Liver (tissue), 8 donors: ENCODE measurements at regions not wholly inside any gene's neighbourhood (a gene's known extent, or its start where the extent isn't known, plus 50 kb on each side); places are given as distances from the start of the nearest gene placed in this dataset.

ENCODE experiments used
- DNase-seq: peaks from one replicate; pipeline ENCODE4 v3.0.0-alpha.2; 2017; ENCODE audit warnings: low spot score
- H3K27ac ChIP-seq, 2 donors: one replicate each; pipeline ENCODE4 v1.7.0; 2013; ENCODE audit warnings: inconsistent platforms in 2 of 2, low read length in 2 of 2, control low read depth in 1 of 2, low read depth in 1 of 2, mild to moderate bottlenecking in 1 of 2
- H3K27me3 ChIP-seq, 4 donors: one replicate each; pipeline versions ENCODE4 v1.6.1 to v1.7.0; 2013; ENCODE audit warnings: low read length in 3 of 4, inconsistent platforms in 1 of 4, mild to moderate bottlenecking in 1 of 4, moderate library complexity in 1 of 4; ENCODE audit not compliant: control insufficient read depth in 4 of 4, insufficient read depth in 4 of 4
- H3K36me3 ChIP-seq, 4 donors: one replicate each; pipeline versions ENCODE4 v1.6.1 to v1.7.0; 2013; ENCODE audit warnings: low read length in 3 of 4, mild to moderate bottlenecking in 3 of 4, low read depth in 1 of 4, moderate library complexity in 1 of 4; ENCODE audit not compliant: control insufficient read depth in 4 of 4, insufficient read depth in 3 of 4
- H3K4me1 ChIP-seq, 4 donors: one replicate each; pipeline versions ENCODE4 v1.6.1 to v1.7.0; 2013; ENCODE audit warnings: low read length in 3 of 4, mild to moderate bottlenecking in 3 of 4, moderate library complexity in 1 of 4; ENCODE audit not compliant: control insufficient read depth in 4 of 4, insufficient read depth in 4 of 4
- H3K4me3 ChIP-seq, 3 donors: one replicate each; pipeline versions ENCODE4 v1.6.1 to v1.7.0; 2013; ENCODE audit warnings: low read length in 3 of 3, control low read depth in 1 of 3, low read depth in 1 of 3, mild to moderate bottlenecking in 1 of 3
- H3K9ac ChIP-seq, 2 donors: one replicate each; pipeline ENCODE4 v1.7.0; 2013; ENCODE audit warnings: low read length in 2 of 2, mild to moderate bottlenecking in 2 of 2, moderate library complexity in 2 of 2, control low read depth in 1 of 2, low read depth in 1 of 2
- H3K9me3 ChIP-seq, 4 donors: one replicate each; pipeline versions ENCODE4 v1.6.1 to v1.7.0; 2013; ENCODE audit warnings: low read length in 3 of 4; ENCODE audit not compliant: control insufficient read depth in 4 of 4
- ATF3 ChIP-seq: IDR thresholded peaks from 2 replicates; pipeline ENCODE4 v1.6.1; 2016; ENCODE audit warnings: antibody characterized with exemption
- EGR1 ChIP-seq, 2 donors: IDR thresholded peaks; 2 replicates each; pipeline ENCODE4 v1.6.1; 2016 to 2018; ENCODE audit warnings: antibody characterized with exemption in 2 of 2, low read depth in 2 of 2
- FOXA1 ChIP-seq: IDR thresholded peaks from 2 replicates; pipeline ENCODE4 v1.6.1; 2016; ENCODE audit warnings: antibody characterized with exemption
- FOXA2 ChIP-seq: IDR thresholded peaks from 2 replicates; pipeline ENCODE4 v1.6.1; 2016; ENCODE audit warnings: antibody characterized with exemption
- GABPA ChIP-seq, 2 donors: IDR thresholded peaks in 1 of 2; conservative IDR thresholded peaks in 1 of 2; 2 replicates each; pipeline ENCODE4 v1.6.1; 2016; ENCODE audit warnings: antibody characterized with exemption in 2 of 2, mild to moderate bottlenecking in 1 of 2, moderate library complexity in 1 of 2
- HNF4A ChIP-seq, 2 donors: conservative IDR thresholded peaks; 2 replicates each; pipeline ENCODE4 v1.6.1; 2016; ENCODE audit warnings: antibody characterized with exemption in 2 of 2, mild to moderate bottlenecking in 2 of 2
- HNF4G ChIP-seq: IDR thresholded peaks from 2 replicates; pipeline ENCODE4 v1.6.1; 2016; ENCODE audit warnings: antibody characterized with exemption
- JUND ChIP-seq, 2 donors: IDR thresholded peaks; 2 replicates each; pipeline ENCODE4 v1.6.1; 2016; ENCODE audit warnings: antibody characterized with exemption in 2 of 2
- MAX ChIP-seq: IDR thresholded peaks from 2 replicates; pipeline ENCODE4 v1.6.1; 2016; ENCODE audit warnings: antibody characterized with exemption
- NR2F2 ChIP-seq: IDR thresholded peaks from 2 replicates; pipeline ENCODE4 v1.6.1; 2016; ENCODE audit warnings: antibody characterized with exemption
- RAD21 ChIP-seq, 2 donors: IDR thresholded peaks; 2 replicates each; pipeline ENCODE4 v1.6.1; 2016; ENCODE audit warnings: antibody characterized with exemption in 2 of 2, mild to moderate bottlenecking in 2 of 2
- SP1 ChIP-seq: IDR thresholded peaks from 2 replicates; pipeline ENCODE4 v1.6.1; 2018; ENCODE audit warnings: antibody characterized with exemption, mild to moderate bottlenecking
- TAF1 ChIP-seq: conservative IDR thresholded peaks from 2 replicates; pipeline ENCODE4 v1.6.1; 2016; ENCODE audit warnings: antibody characterized with exemption, mild to moderate bottlenecking
- YY1 ChIP-seq: IDR thresholded peaks from 2 replicates; pipeline ENCODE4 v1.6.1; 2016; ENCODE audit warnings: antibody characterized with exemption, mild to moderate bottlenecking
- ZBTB33 ChIP-seq: IDR thresholded peaks from 2 replicates; pipeline ENCODE4 v1.6.1; 2016; ENCODE audit warnings: antibody characterized with exemption
- WGBS: extraction: QIAGEN DNeasy Blood & Tissue Kit; methylation state at CpG from one replicate; pipeline ENCODE4 v1.1.7; 2013; 5-methylcytosine and 5-hydroxymethylcytosine counted together
- TF ChIP-seq, protein P1 (sequence below): fragments of 150-350 bp; IDR thresholded peaks from 2 replicates; pipeline ENCODE4 v1.5.1; 2017; ENCODE audit warnings: improper control_type of control experiment, low read depth, low read length; ENCODE audit not compliant: missing input control
- TF ChIP-seq, protein P2 (sequence below): IDR thresholded peaks from 2 replicates; pipeline ENCODE4 v1.6.1; 2016; ENCODE audit warnings: antibody characterized with exemption, mild to moderate bottlenecking
- donor health status: healthy.
- donor health status: healthy.
- donor health status: healthy.
- donor health status: healthy.
- donor health status: healthy.

DNA sequence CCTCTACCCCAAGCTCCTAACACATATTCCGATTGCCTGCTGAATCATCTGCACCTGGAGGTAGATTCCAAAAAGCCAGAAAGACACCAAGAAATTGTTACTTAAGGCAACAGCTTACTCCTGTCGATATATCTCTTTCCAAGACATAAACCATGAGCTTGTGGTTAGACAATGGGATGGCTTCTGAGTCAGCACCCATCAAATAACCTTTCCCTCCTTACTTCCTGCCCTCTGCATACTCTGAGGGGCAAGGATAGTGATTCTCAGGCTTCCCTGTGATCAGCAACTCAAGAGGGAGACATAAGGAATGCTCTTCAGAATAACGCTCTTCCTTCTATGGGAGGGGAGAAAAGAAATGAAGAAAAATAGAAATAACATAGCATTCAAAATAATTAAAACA lies 70.9 kb downstream of the TMEM215 start:
- no peaks in the 10 kb centered on the region for H3K9me3 ChIP-seq
- no peaks in the 10 kb centered on the region for H3K36me3 ChIP-seq
- H3K9ac ChIP-seq: no peak overlapping the region
- no peak for DNase-seq
- H3K4me3 ChIP-seq: no peak overlapping the region
- WGBS: 73% methylated on average over 3 of the region's 3 CpGs
- TF ChIP-seq HNF4G (no peak), SP1 (no peak), ATF3 (no peak), ZBTB33 (no peak), MAX (no peak), EGR1 (IDR thresholded peaks at IDR 0.05; ENCODE audit: low read depth in 2 of 2) (no peak), FOXA2 (no peak), RAD21 (IDR thresholded peaks at IDR 0.05) (no peak), HNF4A (conservative IDR thresholded peaks at IDR 0.05) (no peak), NR2F2 (no peak), FOXA1 (no peak), YY1 (no peak)
- TF ChIP-seq, protein P1, sequence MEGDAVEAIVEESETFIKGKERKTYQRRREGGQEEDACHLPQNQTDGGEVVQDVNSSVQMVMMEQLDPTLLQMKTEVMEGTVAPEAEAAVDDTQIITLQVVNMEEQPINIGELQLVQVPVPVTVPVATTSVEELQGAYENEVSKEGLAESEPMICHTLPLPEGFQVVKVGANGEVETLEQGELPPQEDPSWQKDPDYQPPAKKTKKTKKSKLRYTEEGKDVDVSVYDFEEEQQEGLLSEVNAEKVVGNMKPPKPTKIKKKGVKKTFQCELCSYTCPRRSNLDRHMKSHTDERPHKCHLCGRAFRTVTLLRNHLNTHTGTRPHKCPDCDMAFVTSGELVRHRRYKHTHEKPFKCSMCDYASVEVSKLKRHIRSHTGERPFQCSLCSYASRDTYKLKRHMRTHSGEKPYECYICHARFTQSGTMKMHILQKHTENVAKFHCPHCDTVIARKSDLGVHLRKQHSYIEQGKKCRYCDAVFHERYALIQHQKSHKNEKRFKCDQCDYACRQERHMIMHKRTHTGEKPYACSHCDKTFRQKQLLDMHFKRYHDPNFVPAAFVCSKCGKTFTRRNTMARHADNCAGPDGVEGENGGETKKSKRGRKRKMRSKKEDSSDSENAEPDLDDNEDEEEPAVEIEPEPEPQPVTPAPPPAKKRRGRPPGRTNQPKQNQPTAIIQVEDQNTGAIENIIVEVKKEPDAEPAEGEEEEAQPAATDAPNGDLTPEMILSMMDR: no peak
- TF ChIP-seq, protein P2, sequence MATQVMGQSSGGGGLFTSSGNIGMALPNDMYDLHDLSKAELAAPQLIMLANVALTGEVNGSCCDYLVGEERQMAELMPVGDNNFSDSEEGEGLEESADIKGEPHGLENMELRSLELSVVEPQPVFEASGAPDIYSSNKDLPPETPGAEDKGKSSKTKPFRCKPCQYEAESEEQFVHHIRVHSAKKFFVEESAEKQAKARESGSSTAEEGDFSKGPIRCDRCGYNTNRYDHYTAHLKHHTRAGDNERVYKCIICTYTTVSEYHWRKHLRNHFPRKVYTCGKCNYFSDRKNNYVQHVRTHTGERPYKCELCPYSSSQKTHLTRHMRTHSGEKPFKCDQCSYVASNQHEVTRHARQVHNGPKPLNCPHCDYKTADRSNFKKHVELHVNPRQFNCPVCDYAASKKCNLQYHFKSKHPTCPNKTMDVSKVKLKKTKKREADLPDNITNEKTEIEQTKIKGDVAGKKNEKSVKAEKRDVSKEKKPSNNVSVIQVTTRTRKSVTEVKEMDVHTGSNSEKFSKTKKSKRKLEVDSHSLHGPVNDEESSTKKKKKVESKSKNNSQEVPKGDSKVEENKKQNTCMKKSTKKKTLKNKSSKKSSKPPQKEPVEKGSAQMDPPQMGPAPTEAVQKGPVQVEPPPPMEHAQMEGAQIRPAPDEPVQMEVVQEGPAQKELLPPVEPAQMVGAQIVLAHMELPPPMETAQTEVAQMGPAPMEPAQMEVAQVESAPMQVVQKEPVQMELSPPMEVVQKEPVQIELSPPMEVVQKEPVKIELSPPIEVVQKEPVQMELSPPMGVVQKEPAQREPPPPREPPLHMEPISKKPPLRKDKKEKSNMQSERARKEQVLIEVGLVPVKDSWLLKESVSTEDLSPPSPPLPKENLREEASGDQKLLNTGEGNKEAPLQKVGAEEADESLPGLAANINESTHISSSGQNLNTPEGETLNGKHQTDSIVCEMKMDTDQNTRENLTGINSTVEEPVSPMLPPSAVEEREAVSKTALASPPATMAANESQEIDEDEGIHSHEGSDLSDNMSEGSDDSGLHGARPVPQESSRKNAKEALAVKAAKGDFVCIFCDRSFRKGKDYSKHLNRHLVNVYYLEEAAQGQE: no peak
- H3K4me1 ChIP-seq: no peaks in the 10 kb centered on the region
- no peak overlapping the region for H3K27ac ChIP-seq
- peaks cover 0 to 3% (median 0%) of the 10 kb centered on the region in 4 donors for H3K27me3 ChIP-seq

GRCh38 chr9:32855752-32856151 lies 72.4 kb downstream of the TMEM215 start:
- Histone ChIP-seq H3K9me3 (no peaks in the 10 kb centered on the region), H3K27me3 (peaks cover 0 to 3% (median 0%) of the 10 kb centered on the region in 4 donors), H3K36me3 (no peaks in the 10 kb centered on the region), H3K4me1 (no peaks in the 10 kb centered on the region), H3K4me3 (no peak overlapping the region), H3K9ac (no peak overlapping the region), H3K27ac (no peak overlapping the region)
- WGBS: 73% methylated on average over 5 of the region's 5 CpGs
- DNase-seq: no peak
- no peak for TF ChIP-seq HNF4A (conservative IDR thresholded peaks at IDR 0.05)
- TF ChIP-seq FOXA1: no peak
- TF ChIP-seq JUND (IDR thresholded peaks at IDR 0.05): no peak
- TF ChIP-seq TAF1: no peak
- no peak for TF ChIP-seq ZBTB33
- no peak for TF ChIP-seq NR2F2
- no peak for TF ChIP-seq SP1
- no peak for TF ChIP-seq EGR1 (IDR thresholded peaks at IDR 0.05; ENCODE audit: low read depth in 2 of 2)
- TF ChIP-seq YY1: no peak
- TF ChIP-seq GABPA (IDR thresholded peaks at IDR 0.05 in 1 of 2, conservative IDR thresholded peaks at IDR 0.05 in 1 of 2): no peak
